CD4-positive, alpha-beta T cell treated with Interleukin-4 for 4 hours (primary cell): ENCODE measurements at regions not wholly inside any gene's neighbourhood (a gene's known extent, or its start where the extent isn't known, plus 50 kb on each side); places are given as distances from the start of the nearest gene placed in this dataset.

Experiments used
- DNase-seq: peaks from one replicate; pipeline ENCODE4 v3.0.0-alpha.2; 2020

DNA sequence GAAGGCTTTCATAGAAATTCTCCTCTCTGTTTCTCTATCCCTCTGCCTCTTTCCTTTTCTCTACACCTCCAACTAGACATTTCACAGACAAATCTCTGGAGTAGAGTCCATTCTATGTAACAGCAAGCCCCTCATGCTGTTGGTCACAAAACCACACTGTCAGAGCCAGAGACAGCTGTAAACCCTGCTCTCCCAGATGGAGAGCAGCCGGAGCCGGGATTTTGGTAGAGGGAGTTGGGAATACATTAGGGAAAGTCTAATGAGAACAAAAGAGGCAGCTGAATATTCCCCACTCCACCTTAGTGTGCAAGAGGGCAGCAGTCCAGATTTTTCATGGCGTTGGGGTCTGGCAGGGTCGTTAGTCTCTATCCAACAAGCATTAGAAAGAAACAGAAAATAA, 68.3 kb upstream of the EDN1 start:
- DNase-seq = no peak

DNA sequence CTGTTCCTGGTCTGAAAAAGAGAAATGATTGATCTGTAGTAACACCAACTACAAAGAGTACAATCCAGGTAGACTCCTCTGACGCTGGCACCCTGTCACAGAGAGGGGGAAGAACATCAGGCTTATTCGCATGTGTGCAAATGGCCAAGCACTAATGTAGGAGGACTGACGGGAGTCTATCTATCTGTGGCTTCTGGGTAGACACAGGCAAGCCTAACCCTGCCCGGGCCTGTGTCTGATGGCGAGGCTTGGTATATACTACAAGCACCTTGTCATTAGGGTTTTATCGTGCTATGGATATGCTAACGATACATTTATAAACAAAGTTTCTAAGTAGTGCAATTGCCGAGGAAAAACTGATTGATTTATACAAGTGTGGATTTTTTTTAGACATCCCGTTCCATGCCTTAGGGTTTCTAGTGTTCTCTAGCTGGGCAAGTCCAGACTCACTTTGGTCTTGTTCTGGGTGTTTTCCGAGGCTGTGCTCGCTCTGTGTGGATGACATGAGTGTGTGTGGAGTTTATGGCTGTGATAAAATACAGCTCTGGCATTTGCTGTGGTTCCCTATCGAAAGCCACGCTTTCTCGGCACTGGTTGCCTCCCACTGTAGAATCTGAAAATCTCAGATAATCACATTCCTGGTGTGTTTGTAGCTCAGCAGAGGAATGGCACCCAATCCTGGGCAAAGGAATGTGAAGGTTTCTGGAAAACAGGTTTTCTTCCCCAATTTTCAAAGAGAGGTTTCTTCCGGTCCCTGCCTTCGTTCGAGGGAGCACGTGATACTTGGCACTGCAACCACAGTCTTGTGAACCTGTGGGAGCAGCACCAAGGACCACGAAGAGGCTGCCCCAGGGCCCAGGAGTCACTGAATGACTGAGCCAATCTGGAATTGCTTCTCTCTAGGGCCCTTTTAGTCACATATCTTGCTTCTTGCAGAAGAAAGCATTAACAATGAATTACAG, 67.5 kb upstream of the EDN1 start:
- DNase-seq = no peak

DNA sequence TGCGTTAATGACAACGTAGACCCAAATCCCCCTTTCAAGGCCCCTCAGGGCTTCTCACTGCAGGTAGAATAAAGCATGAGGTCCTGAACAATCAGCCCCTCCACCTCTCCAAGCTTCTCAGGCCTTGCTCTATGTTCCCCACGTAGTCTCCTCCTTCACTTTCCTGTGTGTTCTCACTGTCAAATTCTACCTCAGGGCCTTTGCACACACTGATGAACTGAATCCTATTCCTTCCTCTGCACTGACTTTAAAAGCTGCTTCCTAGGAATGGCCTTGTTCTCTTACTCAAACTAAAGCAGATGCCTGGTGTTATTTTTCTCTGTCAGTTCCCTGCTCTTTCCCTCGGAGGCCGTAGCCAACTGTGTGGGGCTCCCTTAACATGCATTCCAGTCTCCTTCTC, 66.8 kb upstream of the EDN1 start:
- no peak for DNase-seq

DNA sequence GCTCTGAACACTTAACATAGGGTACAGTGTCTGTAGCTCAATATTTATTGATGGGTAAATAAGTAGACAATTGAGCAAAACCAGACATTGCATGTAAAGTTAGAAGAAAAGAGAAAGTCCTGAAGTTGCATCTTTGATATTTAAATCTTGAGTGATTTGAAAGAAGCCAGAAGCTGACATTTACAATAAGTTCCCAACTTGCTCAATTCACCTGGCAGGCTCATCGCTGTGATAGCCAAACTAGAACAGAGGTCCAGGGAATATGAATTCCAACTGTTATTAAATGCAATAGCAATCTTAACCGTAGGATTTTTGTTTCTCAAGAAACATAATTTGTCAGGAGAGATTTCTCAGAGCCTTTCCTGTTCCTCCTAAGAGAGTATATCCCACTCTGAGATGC, 65.9 kb upstream of the EDN1 start:
- no peak for DNase-seq

DNA sequence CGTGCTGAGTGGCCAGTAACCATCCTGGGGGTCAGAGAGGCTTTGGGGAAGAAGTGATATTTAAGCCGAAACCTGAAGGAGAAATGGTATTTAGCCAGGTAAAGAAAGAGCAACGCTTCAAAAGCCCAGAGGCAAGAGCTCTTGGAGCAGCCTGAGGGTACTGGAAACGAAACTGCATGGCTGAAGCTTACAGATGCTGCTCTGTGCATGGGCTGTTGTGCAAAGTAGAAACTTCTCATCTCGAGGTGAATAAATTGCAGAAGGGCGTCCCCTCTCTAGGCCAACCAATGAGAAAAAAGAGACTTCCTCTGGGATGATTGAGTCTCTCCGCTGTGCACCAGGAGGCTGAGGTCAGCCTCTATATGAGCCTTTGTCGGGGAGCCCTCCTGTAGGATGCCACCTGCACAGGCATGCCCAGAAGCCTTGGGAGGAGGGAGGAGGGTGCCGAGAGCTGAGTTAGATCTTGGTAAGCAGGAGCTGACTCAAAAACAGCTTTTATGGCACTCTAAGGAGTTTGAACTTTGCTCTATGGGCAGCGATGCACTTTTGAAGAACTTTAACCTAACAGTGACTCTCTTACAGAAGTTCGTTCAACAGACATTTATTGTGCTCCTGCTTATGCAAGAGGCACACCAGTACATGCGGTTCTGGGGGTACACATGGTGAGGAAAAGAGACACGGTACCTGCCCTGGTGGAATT, 61.6 kb upstream of the EDN1 start:
- no peak for DNase-seq

DNA sequence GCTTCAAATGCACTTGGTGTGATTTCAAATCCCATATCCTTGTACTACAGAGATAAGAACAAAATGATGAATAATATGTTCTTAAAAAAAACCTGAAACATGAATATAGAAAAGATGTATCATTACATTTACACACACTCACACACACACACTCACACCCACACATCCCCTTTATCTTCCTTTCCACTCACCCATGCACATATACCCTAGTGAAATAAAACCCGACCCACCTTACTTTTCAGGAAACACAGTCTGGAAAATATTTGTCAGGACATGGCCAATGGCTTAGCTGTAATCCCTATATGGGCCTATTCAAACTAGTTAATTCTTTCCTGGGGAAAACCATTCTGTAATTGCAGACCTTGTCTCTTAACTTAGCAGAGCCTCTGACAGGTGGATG, 60.8 kb upstream of the EDN1 start:
- DNase-seq = no peak

DNA sequence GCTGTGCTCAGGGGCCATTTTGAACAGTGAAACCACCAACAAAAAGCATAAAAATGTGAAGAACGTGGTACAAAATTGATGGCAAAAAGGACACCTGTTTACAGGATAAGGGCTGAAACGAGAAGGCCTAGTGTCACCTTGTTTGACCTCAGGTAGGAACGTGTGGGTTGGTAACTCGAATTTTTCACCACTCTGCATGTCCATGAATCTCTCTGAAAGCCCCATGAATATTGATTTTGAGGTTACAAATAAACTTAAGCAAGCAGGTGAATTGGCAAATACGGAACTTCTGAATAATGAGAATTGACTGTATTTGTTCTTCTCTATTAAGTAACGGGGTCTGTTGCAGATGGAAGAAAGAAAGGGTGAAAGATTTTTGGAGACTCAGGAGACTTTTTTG, 59.6 kb upstream of the EDN1 start:
- DNase-seq = no peak

DNA sequence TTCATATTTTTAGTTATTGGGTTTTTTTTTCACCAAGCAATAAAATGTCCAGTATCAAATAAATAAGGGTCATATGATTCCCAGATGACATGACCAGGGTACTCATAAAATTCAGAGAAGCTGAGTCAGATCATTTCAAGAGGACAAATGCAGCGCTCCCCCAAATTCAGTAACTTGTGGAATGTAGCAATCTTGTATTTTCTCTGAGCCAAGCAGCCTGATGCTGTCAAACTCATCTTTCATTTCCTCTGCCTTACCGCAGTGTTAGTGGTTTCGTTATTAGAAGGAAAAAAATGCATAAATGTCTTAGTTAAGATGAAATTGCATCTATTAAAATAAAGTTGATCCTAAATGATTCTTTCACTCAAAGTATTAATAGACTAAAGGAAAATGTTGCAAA, 57.8 kb upstream of the EDN1 start:
- DNase-seq = peak; percentile 14

DNA sequence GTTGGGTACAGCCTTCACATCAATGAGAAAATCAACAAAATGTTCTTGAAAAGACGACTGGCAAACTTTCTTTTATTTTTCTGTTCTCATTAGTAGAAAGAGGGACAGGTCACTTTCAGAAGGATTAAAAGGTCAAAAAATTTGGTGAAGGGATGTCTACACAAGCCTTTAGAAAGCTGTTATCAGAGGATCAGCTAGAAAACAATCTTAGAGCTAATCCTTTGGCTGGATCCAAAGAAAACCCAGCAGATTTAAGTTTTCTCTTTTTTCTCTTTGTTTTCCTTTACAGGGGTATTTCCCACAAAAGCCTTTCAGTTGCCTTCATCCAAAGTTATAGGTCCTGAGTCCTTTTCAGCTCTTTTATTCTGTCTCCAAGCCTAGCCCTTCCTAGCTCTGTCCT, 57.3 kb upstream of the EDN1 start:
- no peak for DNase-seq

DNA sequence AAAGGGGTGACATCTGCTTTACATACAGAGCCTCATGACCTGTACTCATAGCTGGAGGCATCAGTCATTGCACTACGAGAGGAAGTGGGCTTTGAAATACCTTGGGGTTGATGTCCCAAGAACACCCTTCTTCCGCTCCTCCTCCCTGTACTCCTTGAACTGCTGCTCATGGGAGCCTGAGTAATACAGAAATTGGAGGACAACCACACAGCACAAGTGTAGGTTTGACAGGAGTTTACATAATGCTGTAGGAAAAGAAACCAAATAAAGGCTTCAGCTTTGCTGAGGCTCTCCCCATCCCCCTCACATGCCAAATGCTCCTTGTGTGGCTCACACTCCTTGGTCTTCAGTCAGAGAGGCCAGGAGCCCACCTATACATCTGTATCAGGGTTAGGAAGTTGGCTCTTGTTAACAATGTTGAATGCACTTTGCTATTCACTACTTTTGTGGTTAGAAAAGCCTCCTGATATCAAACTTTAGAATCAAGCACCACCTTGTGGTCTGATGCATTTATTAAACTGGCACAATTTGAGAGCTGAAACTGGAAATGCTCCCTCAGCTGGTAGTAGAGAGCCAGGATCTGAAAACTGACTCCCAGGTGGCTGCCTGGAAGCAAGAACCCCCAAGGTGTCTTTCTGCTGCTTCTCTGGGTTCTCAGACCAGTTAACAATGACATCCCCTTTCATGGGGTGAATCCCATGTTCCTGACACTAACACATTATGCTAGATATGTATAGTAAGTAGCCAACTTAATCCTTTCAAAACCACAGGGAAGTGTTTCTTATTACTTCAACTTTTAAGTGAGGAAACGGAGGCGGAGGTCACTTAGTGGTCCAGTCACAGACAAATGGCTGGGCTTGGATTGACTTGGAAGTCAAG, 56.2 kb upstream of the EDN1 start:
- DNase-seq = peak; percentile 73

DNA sequence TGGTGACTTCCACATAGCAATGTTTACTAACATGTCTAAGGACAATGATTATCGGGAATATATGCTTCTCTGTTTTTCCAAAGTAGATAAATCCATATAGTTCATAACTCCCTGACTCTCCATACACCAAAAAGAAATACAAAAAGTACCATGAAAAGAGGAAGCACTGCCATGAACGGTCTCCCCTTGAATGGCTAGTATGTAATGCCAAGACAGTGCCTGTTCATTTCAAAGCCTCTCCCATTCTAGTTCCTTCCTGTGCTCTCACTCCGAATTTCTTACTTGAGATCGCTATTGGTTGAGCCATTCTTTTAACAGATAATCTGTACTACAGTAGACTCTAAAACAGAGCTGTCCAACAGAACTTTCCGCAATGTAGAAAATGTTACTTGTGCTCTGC, 54.8 kb upstream of the EDN1 start:
- DNase-seq = no peak

DNA sequence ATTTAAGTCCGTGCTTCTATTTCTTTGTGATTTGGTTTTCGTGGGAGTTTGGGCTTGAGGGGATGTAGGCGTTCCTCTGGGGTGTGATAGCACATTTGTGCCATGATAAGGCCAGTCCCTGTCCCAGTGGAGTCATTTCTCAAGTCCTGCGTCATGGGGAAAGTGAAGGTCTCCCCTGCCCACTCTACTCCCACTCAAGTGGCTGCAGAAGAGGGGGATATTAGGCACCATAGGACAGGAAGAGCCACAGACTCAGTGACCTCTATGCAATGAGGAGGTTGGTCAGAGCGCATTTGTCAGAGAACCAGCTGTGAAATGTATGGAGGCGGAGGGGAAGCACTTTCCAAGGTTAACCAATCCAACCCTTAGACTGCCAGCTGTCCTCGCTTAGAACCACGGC, 51.9 kb upstream of the EDN1 start:
- no peak for DNase-seq
